ENCODE measurements at regions not wholly inside any gene's neighbourhood (a gene's known extent, or its start where the extent isn't known, plus 50 kb on each side); places are given as distances from the start of the nearest gene placed in this dataset.

GRCh38 chr4:36786519-36786918 lies 458.0 kb upstream of the NWD2 start:
- TF ChIP-seq TFCP2L1 (CRISPR knock-in tag; IDR thresholded peaks at IDR 0.05), result no peak
- TF ChIP-seq, protein P1, sequence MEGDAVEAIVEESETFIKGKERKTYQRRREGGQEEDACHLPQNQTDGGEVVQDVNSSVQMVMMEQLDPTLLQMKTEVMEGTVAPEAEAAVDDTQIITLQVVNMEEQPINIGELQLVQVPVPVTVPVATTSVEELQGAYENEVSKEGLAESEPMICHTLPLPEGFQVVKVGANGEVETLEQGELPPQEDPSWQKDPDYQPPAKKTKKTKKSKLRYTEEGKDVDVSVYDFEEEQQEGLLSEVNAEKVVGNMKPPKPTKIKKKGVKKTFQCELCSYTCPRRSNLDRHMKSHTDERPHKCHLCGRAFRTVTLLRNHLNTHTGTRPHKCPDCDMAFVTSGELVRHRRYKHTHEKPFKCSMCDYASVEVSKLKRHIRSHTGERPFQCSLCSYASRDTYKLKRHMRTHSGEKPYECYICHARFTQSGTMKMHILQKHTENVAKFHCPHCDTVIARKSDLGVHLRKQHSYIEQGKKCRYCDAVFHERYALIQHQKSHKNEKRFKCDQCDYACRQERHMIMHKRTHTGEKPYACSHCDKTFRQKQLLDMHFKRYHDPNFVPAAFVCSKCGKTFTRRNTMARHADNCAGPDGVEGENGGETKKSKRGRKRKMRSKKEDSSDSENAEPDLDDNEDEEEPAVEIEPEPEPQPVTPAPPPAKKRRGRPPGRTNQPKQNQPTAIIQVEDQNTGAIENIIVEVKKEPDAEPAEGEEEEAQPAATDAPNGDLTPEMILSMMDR (IDR thresholded peaks at IDR 0.05), result no peak
- no peak for TF ChIP-seq POLR2A (IDR thresholded peaks at IDR 0.05; ENCODE audit: low read length)
- TF ChIP-seq POLR2AphosphoS2 (conservative IDR thresholded peaks at IDR 0.05; ENCODE audit: low read length), result no peak
- TF ChIP-seq, protein P2, sequence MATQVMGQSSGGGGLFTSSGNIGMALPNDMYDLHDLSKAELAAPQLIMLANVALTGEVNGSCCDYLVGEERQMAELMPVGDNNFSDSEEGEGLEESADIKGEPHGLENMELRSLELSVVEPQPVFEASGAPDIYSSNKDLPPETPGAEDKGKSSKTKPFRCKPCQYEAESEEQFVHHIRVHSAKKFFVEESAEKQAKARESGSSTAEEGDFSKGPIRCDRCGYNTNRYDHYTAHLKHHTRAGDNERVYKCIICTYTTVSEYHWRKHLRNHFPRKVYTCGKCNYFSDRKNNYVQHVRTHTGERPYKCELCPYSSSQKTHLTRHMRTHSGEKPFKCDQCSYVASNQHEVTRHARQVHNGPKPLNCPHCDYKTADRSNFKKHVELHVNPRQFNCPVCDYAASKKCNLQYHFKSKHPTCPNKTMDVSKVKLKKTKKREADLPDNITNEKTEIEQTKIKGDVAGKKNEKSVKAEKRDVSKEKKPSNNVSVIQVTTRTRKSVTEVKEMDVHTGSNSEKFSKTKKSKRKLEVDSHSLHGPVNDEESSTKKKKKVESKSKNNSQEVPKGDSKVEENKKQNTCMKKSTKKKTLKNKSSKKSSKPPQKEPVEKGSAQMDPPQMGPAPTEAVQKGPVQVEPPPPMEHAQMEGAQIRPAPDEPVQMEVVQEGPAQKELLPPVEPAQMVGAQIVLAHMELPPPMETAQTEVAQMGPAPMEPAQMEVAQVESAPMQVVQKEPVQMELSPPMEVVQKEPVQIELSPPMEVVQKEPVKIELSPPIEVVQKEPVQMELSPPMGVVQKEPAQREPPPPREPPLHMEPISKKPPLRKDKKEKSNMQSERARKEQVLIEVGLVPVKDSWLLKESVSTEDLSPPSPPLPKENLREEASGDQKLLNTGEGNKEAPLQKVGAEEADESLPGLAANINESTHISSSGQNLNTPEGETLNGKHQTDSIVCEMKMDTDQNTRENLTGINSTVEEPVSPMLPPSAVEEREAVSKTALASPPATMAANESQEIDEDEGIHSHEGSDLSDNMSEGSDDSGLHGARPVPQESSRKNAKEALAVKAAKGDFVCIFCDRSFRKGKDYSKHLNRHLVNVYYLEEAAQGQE (IDR thresholded peaks at IDR 0.05), result no peak
- TF ChIP-seq CEBPB (IDR thresholded peaks at IDR 0.05), result no peak
- TF ChIP-seq EP300 (IDR thresholded peaks at IDR 0.05), result no peak
- TF ChIP-seq HDAC2 (IDR thresholded peaks at IDR 0.05), result no peak
- TF ChIP-seq, protein P3, sequence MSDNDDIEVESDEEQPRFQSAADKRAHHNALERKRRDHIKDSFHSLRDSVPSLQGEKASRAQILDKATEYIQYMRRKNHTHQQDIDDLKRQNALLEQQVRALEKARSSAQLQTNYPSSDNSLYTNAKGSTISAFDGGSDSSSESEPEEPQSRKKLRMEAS (IDR thresholded peaks at IDR 0.05), result no peak
